Retinal pigment epithelial cell (primary cell): ENCODE measurements at regions not wholly inside any gene's neighbourhood (a gene's known extent, or its start where the extent isn't known, plus 50 kb on each side); places are given as distances from the start of the nearest gene placed in this dataset.
A peak's percentile ranks its signal among the peaks of the same experiment; 100 is the strongest.

ENCODE experiments used
- DNase-seq: peaks from one replicate; pipeline ENCODE4 v3.0.0-alpha.2; 2010; ENCODE audit warnings: low read depth
- H3K4me3 ChIP-seq: 2 replicates; pipeline ENCODE4 v1.5.1; 2011; ENCODE audit warnings: mild to moderate bottlenecking, low read length, control low read depth, moderate library complexity
- CTCF ChIP-seq: conservative IDR thresholded peaks from 2 replicates; pipeline ENCODE4 v1.5.1; 2011; ENCODE audit warnings: low read depth, low read length, control low read depth, inconsistent platforms

- H3K4me3 ChIP-seq, result no peak overlapping the region
- no peak for DNase-seq
- peak; percentile 59 for TF ChIP-seq CTCF
These were observed 112.6 kb upstream of the DACH1 start for GRCh38 chr13:71979616-71980015.

- no peak for DNase-seq
- no peak for TF ChIP-seq CTCF
- no peak overlapping the region for H3K4me3 ChIP-seq
These were observed 110.0 kb upstream of the DACH1 start for GRCh38 chr13:71977028-71977427.

GRCh38 chr13:71967990-71968389 lies 101.0 kb upstream of the DACH1 start:
- no peak overlapping the region for H3K4me3 ChIP-seq
- DNase-seq, result no peak
- TF ChIP-seq CTCF, result no peak

GRCh38 chr13:71964491-71965100 lies 97.6 kb upstream of the DACH1 start:
- no peak for DNase-seq
- H3K4me3 ChIP-seq, result no peak overlapping the region
- no peak for TF ChIP-seq CTCF

- no peak for DNase-seq
- no peak overlapping the region for H3K4me3 ChIP-seq
- TF ChIP-seq CTCF, result no peak
These were observed 95.7 kb upstream of the DACH1 start for GRCh38 chr13:71962735-71963134.

GRCh38 chr13:71962126-71962525 lies 95.1 kb upstream of the DACH1 start:
- TF ChIP-seq CTCF, result no peak
- H3K4me3 ChIP-seq, result no peak overlapping the region
- no peak for DNase-seq

- no peak overlapping the region for H3K4me3 ChIP-seq
- no peak for TF ChIP-seq CTCF
- no peak for DNase-seq
These were observed 82.4 kb upstream of the DACH1 start for GRCh38 chr13:71949441-71949840.
